H1 (cell line): ENCODE measurements at regions not wholly inside any gene's neighbourhood (a gene's known extent, or its start where the extent isn't known, plus 50 kb on each side); places are given as distances from the start of the nearest gene placed in this dataset.

Experiments used
- CTCF ChIA-PET: fragments of 300-600 bp; sonication (Branson Sonifier 250); formaldehyde crosslinking; loops from one replicate; lab custom pipeline; 2021; ENCODE audit not compliant: partially characterized antibody; lab: Charles Lee
- POLR2A ChIA-PET: fragments of 300-600 bp; sonication (Branson Sonifier 250); formaldehyde crosslinking; loops from one replicate; lab custom pipeline; 2021; ENCODE audit warnings: inconsistent platforms; ENCODE audit not compliant: partially characterized antibody; lab: Charles Lee
- DNase-seq, 2 experiments: peaks; one replicate each; pipeline versions ENCODE4 v3.0.0 to v3.0.0-alpha.2; 2010 to 2022; ENCODE audit warnings: low spot score in 2 of 2, low read depth in 1 of 2, mixed read lengths in 1 of 2
- FAIRE-seq: peaks from 2 replicates; lab custom pipeline; 2011; peaks lifted over from hg19 to GRCh38; lab: Jason Lieb, UNC
- H2AFZ ChIP-seq: 2 replicates; pipeline ENCODE4 v1.8.1; 2012; ENCODE audit warnings: low read length, inconsistent platforms
- H2AK5ac ChIP-seq: 2 replicates; pipeline ENCODE4 v1.6.1; 2013; ENCODE audit warnings: low read depth, low read length
- H2BK120ac ChIP-seq: replicated peaks from 2 replicates; pipeline ENCODE3; 2013; ENCODE audit warnings: low read depth, low read length, inconsistent platforms
- H2BK12ac ChIP-seq: 2 replicates; pipeline ENCODE4 v1.6.1; 2013; ENCODE audit warnings: low read depth, low read length
- H2BK15ac ChIP-seq: 2 replicates; pipeline ENCODE4 v1.6.1; 2013; ENCODE audit warnings: low read length
- H2BK20ac ChIP-seq: 2 replicates; pipeline ENCODE4 v1.6.1; 2013; ENCODE audit warnings: low read length
- H2BK5ac ChIP-seq: 2 replicates; pipeline ENCODE4 v1.6.1; 2013; ENCODE audit warnings: low read depth, low read length
- H3K14ac ChIP-seq: 2 replicates; pipeline ENCODE4 v1.6.1; 2013; ENCODE audit warnings: inconsistent platforms; ENCODE audit not compliant: insufficient read length
- H3K18ac ChIP-seq: 2 replicates; pipeline ENCODE4 v1.6.1; 2013; ENCODE audit warnings: low read length; ENCODE audit errors: extremely low read depth
- H3K23ac ChIP-seq: 2 replicates; pipeline ENCODE4 v1.6.1; 2013; ENCODE audit warnings: inconsistent platforms; ENCODE audit not compliant: insufficient read length
- H3K23me2 ChIP-seq: 2 replicates; pipeline ENCODE4 v1.6.1; 2013; ENCODE audit warnings: low read depth, low read length
- H3K27ac ChIP-seq: 2 replicates; pipeline ENCODE4 v1.6.1; 2011; ENCODE audit warnings: low read depth, low read length, inconsistent platforms
- H3K27me3 ChIP-seq, 4 experiments: replicated peaks in 1 of 4; 1 replicate in 1 of 4; 2 replicates in 3 of 4; pipeline versions ENCODE4 v1.6.1 to v1.8.1; 2011 to 2013; ENCODE audit warnings: low read length in 3 of 4, mild to moderate bottlenecking in 3 of 4, inconsistent platforms in 2 of 4, mixed read lengths in 2 of 4, moderate library complexity in 1 of 4; ENCODE audit not compliant: control insufficient read depth in 3 of 4, insufficient read depth in 3 of 4; ENCODE audit errors: extremely low read depth in 1 of 4
- H3K36me3 ChIP-seq, 4 experiments: 2 replicates each; pipeline versions ENCODE4 v1.6.1 to v1.8.1; 2011 to 2013; ENCODE audit warnings: mild to moderate bottlenecking in 4 of 4, low read length in 3 of 4, moderate library complexity in 2 of 4, control low read depth in 1 of 4, inconsistent platforms in 1 of 4; ENCODE audit not compliant: insufficient read depth in 4 of 4, control insufficient read depth in 2 of 4
- H3K4ac ChIP-seq: replicated peaks from 2 replicates; pipeline ENCODE3; 2013; ENCODE audit warnings: low read length, low read depth, mixed read lengths, inconsistent platforms; ENCODE audit not compliant: insufficient read length
- H3K4me1 ChIP-seq, 4 experiments: replicated peaks in 1 of 4; 1 replicate in 1 of 4; 2 replicates in 3 of 4; pipeline versions ENCODE4 v1.6.1 to v1.8.1; 2011 to 2013; ENCODE audit warnings: low read length in 3 of 4, inconsistent platforms in 2 of 4, mixed read lengths in 1 of 4; ENCODE audit not compliant: insufficient read depth in 4 of 4, control insufficient read depth in 3 of 4
- H3K4me2 ChIP-seq, 2 experiments: 2 replicates each; pipeline versions ENCODE4 v1.6.1 to v1.8.1; 2011 to 2013; ENCODE audit warnings: low read depth in 2 of 2, low read length in 2 of 2, control low read depth in 1 of 2, inconsistent platforms in 1 of 2, mild to moderate bottlenecking in 1 of 2; ENCODE audit not compliant: insufficient read depth in 1 of 2
- H3K4me3 ChIP-seq, 4 experiments: fragments of 200-600, 300-600 bp in 1 of 4; sonication (generic), shearing (Covaris generic), sonication (Bioruptor Twin) in 1 of 4; 2 replicates each; pipeline versions ENCODE4 v1.5.1 to v1.8.1; 2011 to 2016; ENCODE audit warnings: low read length in 4 of 4, low read depth in 3 of 4, control low read depth in 2 of 4, inconsistent platforms in 2 of 4, mild to moderate bottlenecking in 2 of 4, mixed read lengths in 1 of 4, moderate library complexity in 1 of 4; ENCODE audit not compliant: insufficient read depth in 2 of 4; ENCODE audit errors: extremely low read depth in 1 of 4
- H3K56ac ChIP-seq: replicated peaks from 2 replicates; pipeline ENCODE3; 2013; ENCODE audit warnings: low read depth, mild to moderate bottlenecking, mixed read lengths, low read length, inconsistent platforms; ENCODE audit not compliant: insufficient read length
- H3K79me1 ChIP-seq: 2 replicates; pipeline ENCODE4 v1.6.1; 2013; ENCODE audit warnings: low read depth, low read length, control low read depth
- H3K79me2 ChIP-seq, 2 experiments: 2 replicates each; pipeline versions ENCODE4 v1.6.1 to v1.8.1; 2012 to 2013; ENCODE audit warnings: low read length in 2 of 2, mild to moderate bottlenecking in 2 of 2, inconsistent platforms in 1 of 2; ENCODE audit not compliant: insufficient read depth in 2 of 2, control insufficient read depth in 1 of 2
- H3K9ac ChIP-seq, 4 experiments: replicated peaks in 1 of 4; 1 replicate in 1 of 4; 2 replicates in 3 of 4; pipeline versions ENCODE4 v1.6.1 to v1.8.1; 2011 to 2013; ENCODE audit warnings: low read depth in 3 of 4, low read length in 3 of 4, control low read depth in 2 of 4, mild to moderate bottlenecking in 2 of 4, moderate library complexity in 2 of 4, inconsistent platforms in 1 of 4; ENCODE audit errors: extremely low read depth in 1 of 4
- H3K9me3 ChIP-seq, 2 experiments: 2 replicates each; pipeline versions ENCODE4 v1.6.1 to v1.8.1; 2012 to 2013; ENCODE audit warnings: mild to moderate bottlenecking in 2 of 2, moderate library complexity in 2 of 2, control low read depth in 1 of 2, inconsistent platforms in 1 of 2, low read depth in 1 of 2, low read length in 1 of 2, mixed read lengths in 1 of 2; ENCODE audit not compliant: insufficient read depth in 2 of 2
- H4K20me1 ChIP-seq, 2 experiments: replicated peaks in 1 of 2; 2 replicates each; pipeline versions ENCODE3 to v1.8.1; 2011 to 2013; ENCODE audit warnings: inconsistent platforms in 2 of 2, low read length in 2 of 2, mild to moderate bottlenecking in 1 of 2; ENCODE audit not compliant: insufficient read depth in 2 of 2, control insufficient read depth in 1 of 2
- H4K5ac ChIP-seq: 2 replicates; pipeline ENCODE4 v1.6.1; 2013; ENCODE audit warnings: low read length, low read depth, mixed read lengths, inconsistent platforms; ENCODE audit not compliant: insufficient read length
- H4K8ac ChIP-seq: 2 replicates; pipeline ENCODE4 v1.8.0; 2013; ENCODE audit warnings: mild to moderate bottlenecking, moderate library complexity, low read length, inconsistent platforms; ENCODE audit not compliant: insufficient read depth; ENCODE audit errors: extremely low read depth
- H4K91ac ChIP-seq: replicated peaks from 2 replicates; pipeline ENCODE3; 2013; ENCODE audit warnings: low read length, mixed read lengths, inconsistent platforms; ENCODE audit not compliant: insufficient read length
- CTCF ChIP-seq, 3 experiments: IDR thresholded peaks; 1 replicate in 2 of 3; 2 replicates in 1 of 3; pipeline versions ENCODE4 v1.5.1 to v1.6.1; 2011; ENCODE audit warnings: low read length in 3 of 3, mild to moderate bottlenecking in 3 of 3, inconsistent platforms in 2 of 3, low read depth in 1 of 3, moderate library complexity in 1 of 3; ENCODE audit not compliant: insufficient read depth in 1 of 3; ENCODE audit errors: control extremely low read depth in 1 of 3
- RAD21 ChIP-seq, 2 experiments: IDR thresholded peaks in 1 of 2; conservative IDR thresholded peaks in 1 of 2; 2 replicates each; pipeline ENCODE4 v1.6.1; 2011; ENCODE audit warnings: low read depth in 2 of 2, low read length in 2 of 2, improper control_type of control experiment in 1 of 2, inconsistent platforms in 1 of 2, mild to moderate bottlenecking in 1 of 2, moderate library complexity in 1 of 2
- RBBP5 ChIP-seq: IDR thresholded peaks from 2 replicates; pipeline ENCODE4 v1.7.1; 2012; ENCODE audit warnings: low read depth, mild to moderate bottlenecking, inconsistent platforms, low read length, moderate library complexity, borderline replicate concordance
- WGBS, 2 experiments: shearing (Covaris generic) in 1 of 2; methylation state at CpG; one replicate each; pipeline versions ENCODE4 v1.1.6 to v1.1.7; 2013 to 2015; ENCODE audit warnings: low lambda C conversion rate in 2 of 2, mixed read lengths in 2 of 2, inconsistent platforms in 1 of 2, low coverage in 1 of 2, missing lambda C conversion rate in 1 of 2; ENCODE audit not compliant: insufficient replicate concordance in 2 of 2, insufficient coverage in 1 of 2, insufficient read length in 1 of 2; ENCODE audit errors: extremely low coverage in 1 of 2, missing lambda C conversion rate in 1 of 2; 5-methylcytosine and 5-hydroxymethylcytosine counted together

DNA sequence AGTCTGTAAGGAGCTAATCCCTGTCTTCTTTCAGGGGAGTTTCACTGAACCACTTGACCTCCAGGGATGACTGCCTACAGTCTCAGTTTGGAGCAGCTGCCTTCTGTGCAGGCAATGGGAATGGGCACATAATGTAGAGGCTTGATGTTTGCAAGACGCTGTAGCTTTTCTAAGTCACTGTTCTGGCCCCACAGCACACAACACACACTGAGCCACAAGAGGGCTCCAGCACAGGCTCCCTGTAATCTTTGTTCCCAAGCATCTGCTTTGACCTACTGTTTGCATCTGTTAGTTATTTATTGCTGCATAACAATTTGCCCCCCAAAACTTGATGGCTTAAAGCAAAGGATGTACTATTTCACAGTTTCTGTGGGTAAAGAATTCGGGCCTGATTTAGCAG, 419.0 kb upstream of the ASIC2 start:
- no peak overlapping the region for H2BK15ac ChIP-seq
- no peak overlapping the region for H2BK120ac ChIP-seq
- H3K56ac ChIP-seq, result no peak overlapping the region
- H4K8ac ChIP-seq, result no peak overlapping the region
- H4K91ac ChIP-seq, result no peak overlapping the region
- H4K20me1 ChIP-seq, result no peaks in the 10 kb centered on the region
- H3K36me3 ChIP-seq, result no peaks in the 10 kb centered on the region
- DNase-seq (no peak), FAIRE-seq (no peak)
- H3K18ac ChIP-seq, result no peak overlapping the region
- no peak overlapping the region for H3K9ac ChIP-seq
- ChIA-PET CTCF (interaction anchor here (0.7 to 1.6 kb wide), 8 partner anchors 9 to 523 kb away, joined by 3 to 5 read pairs (median 4); no protein-coding TSS in a partner anchor), POLR2A (no interaction called here)
- no peak overlapping the region for H3K23ac ChIP-seq
- H3K27ac ChIP-seq, result no peak overlapping the region
- no peak overlapping the region for H3K4me3 ChIP-seq
- H3K14ac ChIP-seq, result no peak overlapping the region
- no peak overlapping the region for H3K4ac ChIP-seq
- no peak overlapping the region for H2BK20ac ChIP-seq
- no peak overlapping the region for H3K4me2 ChIP-seq
- H3K23me2 ChIP-seq, result no peaks in the 10 kb centered on the region
- no peak overlapping the region for H2AK5ac ChIP-seq
- TF ChIP-seq RAD21 (IDR thresholded peaks at IDR 0.05 in 1 of 2, conservative IDR thresholded peaks at IDR 0.05 in 1 of 2; ENCODE audit: low read depth in 2 of 2, low read length in 2 of 2) (peak; percentile 25 to 26; a peak in 2 of 4 replicates), CTCF (IDR thresholded peaks at IDR 0.05; ENCODE audit: control extremely low read depth in 1 of 3, insufficient read depth in 1 of 3, low read depth in 1 of 3, low read length in 3 of 3) (peak; percentile 23 to 49 (median 26)), RBBP5 (no peak)
- TF ChIP-seq, all 59 proteins: peak for 2
- Histone ChIP-seq H3K79me2 (no peaks in the 10 kb centered on the region), H2BK5ac (no peak overlapping the region), H3K9me3 (no peaks in the 10 kb centered on the region), H2AFZ (0 out of 2 replicates have a peak overlapping the region, but pooled peaks have one; percentile 91), H3K79me1 (no peaks in the 10 kb centered on the region), H4K5ac (no peak overlapping the region), H3K4me1 (peaks cover 0 to 4% (median 0%) of the 10 kb centered on the region in 4 experiments; a peak in 1 of 7 replicates), H2BK12ac (no peak overlapping the region), H3K27me3 (no peaks in the 10 kb centered on the region; a peak in 2 of 7 replicates)
- 79% methylated on average over 2 of the region's 2 CpGs; no CpG with 5 or more reads in 1 of the 2 experiments for WGBS, 2 experiments
